ENCODE measurements at regions not wholly inside any gene's neighbourhood (a gene's known extent, or its start where the extent isn't known, plus 50 kb on each side); places are given as distances from the start of the nearest gene placed in this dataset.

DNA sequence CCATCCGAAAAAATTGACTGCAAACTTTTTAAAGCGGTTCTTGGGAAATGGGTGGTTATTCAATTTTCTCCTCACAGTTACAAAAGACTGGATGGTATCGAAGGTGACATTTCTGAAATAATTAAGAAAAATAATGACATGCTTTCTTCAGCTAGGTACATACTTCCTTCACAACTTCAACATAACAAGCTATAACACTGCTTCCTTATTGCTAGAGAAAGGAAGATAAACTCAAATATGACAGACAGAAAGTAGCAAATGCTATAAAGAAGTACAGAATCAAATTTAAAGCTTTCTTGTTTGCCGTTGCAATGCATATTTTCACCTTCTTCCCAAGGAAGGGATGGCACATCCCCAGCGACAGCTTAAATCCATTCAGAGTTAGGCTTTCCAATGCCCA lies 93.5 kb upstream of the EFNA5 start:
- TF ChIP-seq, protein P1, sequence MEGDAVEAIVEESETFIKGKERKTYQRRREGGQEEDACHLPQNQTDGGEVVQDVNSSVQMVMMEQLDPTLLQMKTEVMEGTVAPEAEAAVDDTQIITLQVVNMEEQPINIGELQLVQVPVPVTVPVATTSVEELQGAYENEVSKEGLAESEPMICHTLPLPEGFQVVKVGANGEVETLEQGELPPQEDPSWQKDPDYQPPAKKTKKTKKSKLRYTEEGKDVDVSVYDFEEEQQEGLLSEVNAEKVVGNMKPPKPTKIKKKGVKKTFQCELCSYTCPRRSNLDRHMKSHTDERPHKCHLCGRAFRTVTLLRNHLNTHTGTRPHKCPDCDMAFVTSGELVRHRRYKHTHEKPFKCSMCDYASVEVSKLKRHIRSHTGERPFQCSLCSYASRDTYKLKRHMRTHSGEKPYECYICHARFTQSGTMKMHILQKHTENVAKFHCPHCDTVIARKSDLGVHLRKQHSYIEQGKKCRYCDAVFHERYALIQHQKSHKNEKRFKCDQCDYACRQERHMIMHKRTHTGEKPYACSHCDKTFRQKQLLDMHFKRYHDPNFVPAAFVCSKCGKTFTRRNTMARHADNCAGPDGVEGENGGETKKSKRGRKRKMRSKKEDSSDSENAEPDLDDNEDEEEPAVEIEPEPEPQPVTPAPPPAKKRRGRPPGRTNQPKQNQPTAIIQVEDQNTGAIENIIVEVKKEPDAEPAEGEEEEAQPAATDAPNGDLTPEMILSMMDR (IDR thresholded peaks at IDR 0.05; ENCODE audit: poor library complexity) = no peak
- no peak for TF ChIP-seq EZH2 (IDR thresholded peaks at IDR 0.05; ENCODE audit: borderline replicate concordance)

Data from hepatocyte (in vitro differentiated cells).